GM23338 (cell line): ENCODE measurements at regions not wholly inside any gene's neighbourhood (a gene's known extent, or its start where the extent isn't known, plus 50 kb on each side); places are given as distances from the start of the nearest gene placed in this dataset.

Source experiments
- ATAC-seq: fragments of 200-7000 bp; cut with Tn5 transposase; 3 replicates; pipeline ENCODE4 v1.9.1; 2020
- DNase-seq: peaks from one replicate; pipeline ENCODE4 v3.0.0-alpha.2; 2015; ENCODE audit warnings: low spot score
- H2AFZ ChIP-seq: fragments of 200-600 bp; sonication (generic); 2 replicates; pipeline ENCODE4 v1.8.0; 2016; ENCODE audit warnings: antibody characterized with exemption, mild to moderate bottlenecking, moderate library complexity
- H3F3A ChIP-seq: fragments of 200-600 bp; sonication (generic); replicated peaks from 2 replicates; pipeline ENCODE4 v1.8.0; 2017; ENCODE audit warnings: antibody characterized with exemption, mixed run types, low read depth
- H3K27ac ChIP-seq: fragments of 200-600 bp; sonication (generic); 2 replicates; pipeline ENCODE4 v1.6.1; 2016; ENCODE audit warnings: low read depth
- H3K27me3 ChIP-seq: fragments of 200-600 bp; sonication (generic); 2 replicates; pipeline ENCODE4 v1.8.0; 2016; ENCODE audit warnings: mild to moderate bottlenecking, mixed run types, moderate library complexity; ENCODE audit not compliant: insufficient read depth
- H3K36me3 ChIP-seq: fragments of 200-600 bp; sonication (generic); 2 replicates; pipeline ENCODE4 v1.8.0; 2016; ENCODE audit warnings: mild to moderate bottlenecking; ENCODE audit not compliant: insufficient read depth
- H3K4me1 ChIP-seq: fragments of 200-600 bp; sonication (generic); 2 replicates; pipeline ENCODE4 v1.8.0; 2016; ENCODE audit warnings: mild to moderate bottlenecking, moderate library complexity; ENCODE audit not compliant: insufficient read depth
- H3K4me2 ChIP-seq: fragments of 200-600 bp; sonication (generic); 2 replicates; pipeline ENCODE4 v1.7.1; 2017; ENCODE audit warnings: mixed run types
- H3K4me3 ChIP-seq: fragments of 200-600 bp; sonication (generic); 2 replicates; pipeline ENCODE4 v1.6.1; 2016; ENCODE audit warnings: mixed run types
- H3K79me2 ChIP-seq: fragments of 200-600 bp; sonication (generic); replicated peaks from 2 replicates; pipeline ENCODE4 v1.8.0; 2017; ENCODE audit warnings: mild to moderate bottlenecking; ENCODE audit not compliant: insufficient read depth
- H3K9me2 ChIP-seq: fragments of 200-600 bp; sonication (generic); 2 replicates; pipeline ENCODE4 v1.8.0; 2017; ENCODE audit not compliant: insufficient read depth
- H4K20me1 ChIP-seq: fragments of 200-600 bp; sonication (generic); replicated peaks from 2 replicates; pipeline ENCODE4 v1.8.0; 2017; ENCODE audit warnings: mild to moderate bottlenecking; ENCODE audit not compliant: insufficient read depth
- H3K27ac Mint-ChIP-seq: 2 replicates; pipeline ENCODE4 v1.8.0; 2020; ENCODE audit warnings: inconsistent platforms, mild to moderate bottlenecking, moderate library complexity, mixed read lengths
- H3K27me3 Mint-ChIP-seq: 3 replicates; pipeline ENCODE4 v1.8.0; 2022; ENCODE audit warnings: low read depth, mild to moderate bottlenecking, moderate library complexity, mixed read lengths, inconsistent platforms; ENCODE audit not compliant: insufficient read depth, poor library complexity
- H3K36me3 Mint-ChIP-seq: 3 replicates; pipeline ENCODE4 v1.8.0; 2021; ENCODE audit warnings: low read depth, mild to moderate bottlenecking, inconsistent platforms, moderate library complexity, mixed read lengths
- H3K4me1 Mint-ChIP-seq: 3 replicates; pipeline ENCODE4 v1.8.0; 2020; ENCODE audit warnings: mild to moderate bottlenecking, inconsistent platforms, mixed read lengths
- H3K4me3 Mint-ChIP-seq: 3 replicates; pipeline ENCODE4 v1.8.0; 2021; ENCODE audit warnings: moderate library complexity, mild to moderate bottlenecking, inconsistent platforms, mixed read lengths
- H3K9me3 Mint-ChIP-seq: 3 replicates; pipeline ENCODE4 v1.8.0; 2020; ENCODE audit warnings: moderate library complexity, mild to moderate bottlenecking, inconsistent platforms, mixed read lengths
- CREB1 ChIP-seq: fragments of 250-450 bp; sonication (Bioruptor Pico); IDR thresholded peaks from 2 replicates; pipeline ENCODE4 v1.5.0; 2020; ENCODE audit warnings: low read depth, mild to moderate bottlenecking, moderate library complexity
- EZH2 ChIP-seq: fragments of 200-600 bp; sonication (generic); IDR thresholded peaks from one replicate; pipeline ENCODE4 v1.8.0; 2017; ENCODE audit warnings: antibody characterized with exemption, mild to moderate bottlenecking, low read depth; ENCODE audit not compliant: unreplicated experiment
- EZH2phosphoT487 ChIP-seq: fragments of 200-600 bp; sonication (generic); IDR thresholded peaks from one replicate; pipeline ENCODE4 v1.8.1; 2018; ENCODE audit warnings: antibody characterized with exemption; ENCODE audit not compliant: unreplicated experiment
- JUNB ChIP-seq: IDR thresholded peaks from one replicate; pipeline ENCODE4 v1.6.1; 2016; ENCODE audit warnings: antibody characterized with exemption; ENCODE audit not compliant: unreplicated experiment
- POLR2AphosphoS5 ChIP-seq: IDR thresholded peaks from 2 replicates; pipeline ENCODE4 v1.6.1; 2016; ENCODE audit warnings: antibody characterized with exemption, low read depth
- STAT1 ChIP-seq: IDR thresholded peaks from one replicate; pipeline ENCODE4 v1.6.1; 2016; ENCODE audit warnings: antibody characterized with exemption; ENCODE audit not compliant: unreplicated experiment
- ZNF114 ChIP-seq: fragments of 250-450 bp; sonication (Bioruptor Pico); IDR thresholded peaks from 2 replicates; pipeline ENCODE4 v1.5.0; 2020; ENCODE audit warnings: mild to moderate bottlenecking, moderate library complexity
- TF ChIP-seq, protein P1 (sequence below): fragments of 250-450 bp; sonication (Bioruptor Pico); IDR thresholded peaks from 2 replicates; pipeline ENCODE4 v1.5.0; 2020; ENCODE audit warnings: mild to moderate bottlenecking, moderate library complexity
- TF ChIP-seq, protein P2 (sequence below), 2 experiments: fragments of 200-600 bp in 1 of 2; sonication (generic) in 1 of 2; conservative IDR thresholded peaks; 2 replicates each; pipeline versions ENCODE4 v1.5.1 to v1.6.1; 2016 to 2017; ENCODE audit warnings: antibody characterized with exemption in 2 of 2, low read depth in 2 of 2, mild to moderate bottlenecking in 2 of 2, moderate library complexity in 1 of 2
- TF ChIP-seq, protein P3 (sequence below): IDR thresholded peaks from one replicate; pipeline ENCODE4 v1.6.1; 2018; ENCODE audit warnings: antibody characterized with exemption; ENCODE audit not compliant: unreplicated experiment

DNA sequence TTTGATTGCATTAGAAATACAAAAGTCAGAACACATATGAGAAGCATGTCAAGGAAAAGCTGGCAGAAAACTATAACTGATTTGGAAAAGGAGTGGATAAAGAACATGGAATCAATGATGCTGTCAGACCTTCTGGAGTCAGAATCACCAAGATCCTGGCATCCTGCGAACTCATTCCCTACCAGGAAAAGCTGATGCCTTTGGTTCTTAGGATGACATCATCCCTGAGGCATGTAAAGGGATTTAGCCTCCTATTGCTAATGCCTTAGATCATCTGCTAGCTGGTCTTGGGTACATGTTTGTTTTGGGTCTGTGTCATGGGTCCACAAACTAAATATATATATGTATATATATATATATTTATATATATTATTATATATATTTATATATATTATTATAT is 680.7 kb downstream of the EPHA4 start:
- ATAC-seq (peak; percentile 70), DNase-seq (peak; percentile 63)
- H2AFZ ChIP-seq: no peak overlapping the region

More for the DNA sequence above, 680.7 kb downstream of the EPHA4 start:
- Histone ChIP-seq H3K9me2 (no peaks in the 10 kb centered on the region), H3F3A (no peaks in the 10 kb centered on the region), H4K20me1 (no peaks in the 10 kb centered on the region), H3K27ac (no peak overlapping the region), H3K79me2 (no peaks in the 10 kb centered on the region), H3K4me3 (no peak overlapping the region), H3K27me3 (no peaks in the 10 kb centered on the region), H3K36me3 (no peaks in the 10 kb centered on the region), H3K4me2 (no peak overlapping the region), H3K4me1 (peaks cover 18% of the 10 kb centered on the region; the same call in 1 of the 2 replicates)
- no peaks in the 10 kb centered on the region for H3K36me3 Mint-ChIP-seq
- TF ChIP-seq ZNF114 (no peak), POLR2AphosphoS5 (no peak), JUNB (no peak), STAT1 (no peak), CREB1 (CRISPR knock-in tag) (no peak), EZH2phosphoT487 (no peak), EZH2 (no peak)
- TF ChIP-seq, protein P1, sequence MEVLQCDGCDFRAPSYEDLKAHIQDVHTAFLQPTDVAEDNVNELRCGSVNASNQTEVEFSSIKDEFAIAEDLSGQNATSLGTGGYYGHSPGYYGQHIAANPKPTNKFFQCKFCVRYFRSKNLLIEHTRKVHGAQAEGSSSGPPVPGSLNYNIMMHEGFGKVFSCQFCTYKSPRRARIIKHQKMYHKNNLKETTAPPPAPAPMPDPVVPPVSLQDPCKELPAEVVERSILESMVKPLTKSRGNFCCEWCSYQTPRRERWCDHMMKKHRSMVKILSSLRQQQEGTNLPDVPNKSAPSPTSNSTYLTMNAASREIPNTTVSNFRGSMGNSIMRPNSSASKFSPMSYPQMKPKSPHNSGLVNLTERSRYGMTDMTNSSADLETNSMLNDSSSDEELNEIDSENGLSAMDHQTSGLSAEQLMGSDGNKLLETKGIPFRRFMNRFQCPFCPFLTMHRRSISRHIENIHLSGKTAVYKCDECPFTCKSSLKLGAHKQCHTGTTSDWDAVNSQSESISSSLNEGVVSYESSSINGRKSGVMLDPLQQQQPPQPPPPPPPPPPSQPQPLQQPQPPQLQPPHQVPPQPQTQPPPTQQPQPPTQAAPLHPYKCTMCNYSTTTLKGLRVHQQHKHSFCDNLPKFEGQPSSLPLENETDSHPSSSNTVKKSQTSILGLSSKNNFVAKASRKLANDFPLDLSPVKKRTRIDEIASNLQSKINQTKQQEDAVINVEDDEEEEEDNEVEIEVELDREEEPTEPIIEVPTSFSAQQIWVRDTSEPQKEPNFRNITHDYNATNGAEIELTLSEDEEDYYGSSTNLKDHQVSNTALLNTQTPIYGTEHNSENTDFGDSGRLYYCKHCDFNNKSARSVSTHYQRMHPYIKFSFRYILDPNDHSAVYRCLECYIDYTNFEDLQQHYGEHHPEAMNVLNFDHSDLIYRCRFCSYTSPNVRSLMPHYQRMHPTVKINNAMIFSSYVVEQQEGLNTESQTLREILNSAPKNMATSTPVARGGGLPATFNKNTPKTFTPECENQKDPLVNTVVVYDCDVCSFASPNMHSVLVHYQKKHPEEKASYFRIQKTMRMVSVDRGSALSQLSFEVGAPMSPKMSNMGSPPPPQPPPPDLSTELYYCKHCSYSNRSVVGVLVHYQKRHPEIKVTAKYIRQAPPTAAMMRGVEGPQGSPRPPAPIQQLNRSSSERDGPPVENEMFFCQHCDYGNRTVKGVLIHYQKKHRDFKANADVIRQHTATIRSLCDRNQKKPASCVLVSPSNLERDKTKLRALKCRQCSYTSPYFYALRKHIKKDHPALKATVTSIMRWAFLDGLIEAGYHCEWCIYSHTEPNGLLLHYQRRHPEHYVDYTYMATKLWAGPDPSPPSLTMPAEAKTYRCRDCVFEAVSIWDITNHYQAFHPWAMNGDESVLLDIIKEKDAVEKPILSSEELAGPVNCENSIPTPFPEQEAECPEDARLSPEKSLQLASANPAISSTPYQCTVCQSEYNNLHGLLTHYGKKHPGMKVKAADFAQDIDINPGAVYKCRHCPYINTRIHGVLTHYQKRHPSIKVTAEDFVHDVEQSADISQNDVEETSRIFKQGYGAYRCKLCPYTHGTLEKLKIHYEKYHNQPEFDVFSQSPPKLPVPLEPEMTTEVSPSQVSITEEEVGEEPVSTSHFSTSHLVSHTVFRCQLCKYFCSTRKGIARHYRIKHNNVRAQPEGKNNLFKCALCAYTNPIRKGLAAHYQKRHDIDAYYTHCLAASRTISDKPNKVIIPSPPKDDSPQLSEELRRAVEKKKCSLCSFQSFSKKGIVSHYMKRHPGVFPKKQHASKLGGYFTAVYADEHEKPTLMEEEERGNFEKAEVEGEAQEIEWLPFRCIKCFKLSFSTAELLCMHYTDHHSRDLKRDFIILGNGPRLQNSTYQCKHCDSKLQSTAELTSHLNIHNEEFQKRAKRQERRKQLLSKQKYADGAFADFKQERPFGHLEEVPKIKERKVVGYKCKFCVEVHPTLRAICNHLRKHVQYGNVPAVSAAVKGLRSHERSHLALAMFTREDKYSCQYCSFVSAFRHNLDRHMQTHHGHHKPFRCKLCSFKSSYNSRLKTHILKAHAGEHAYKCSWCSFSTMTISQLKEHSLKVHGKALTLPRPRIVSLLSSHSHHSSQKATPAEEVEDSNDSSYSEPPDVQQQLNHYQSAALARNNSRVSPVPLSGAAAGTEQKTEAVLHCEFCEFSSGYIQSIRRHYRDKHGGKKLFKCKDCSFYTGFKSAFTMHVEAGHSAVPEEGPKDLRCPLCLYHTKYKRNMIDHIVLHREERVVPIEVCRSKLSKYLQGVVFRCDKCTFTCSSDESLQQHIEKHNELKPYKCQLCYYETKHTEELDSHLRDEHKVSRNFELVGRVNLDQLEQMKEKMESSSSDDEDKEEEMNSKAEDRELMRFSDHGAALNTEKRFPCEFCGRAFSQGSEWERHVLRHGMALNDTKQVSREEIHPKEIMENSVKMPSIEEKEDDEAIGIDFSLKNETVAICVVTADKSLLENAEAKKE (CRISPR knock-in tag): no peak
- TF ChIP-seq, protein P2, sequence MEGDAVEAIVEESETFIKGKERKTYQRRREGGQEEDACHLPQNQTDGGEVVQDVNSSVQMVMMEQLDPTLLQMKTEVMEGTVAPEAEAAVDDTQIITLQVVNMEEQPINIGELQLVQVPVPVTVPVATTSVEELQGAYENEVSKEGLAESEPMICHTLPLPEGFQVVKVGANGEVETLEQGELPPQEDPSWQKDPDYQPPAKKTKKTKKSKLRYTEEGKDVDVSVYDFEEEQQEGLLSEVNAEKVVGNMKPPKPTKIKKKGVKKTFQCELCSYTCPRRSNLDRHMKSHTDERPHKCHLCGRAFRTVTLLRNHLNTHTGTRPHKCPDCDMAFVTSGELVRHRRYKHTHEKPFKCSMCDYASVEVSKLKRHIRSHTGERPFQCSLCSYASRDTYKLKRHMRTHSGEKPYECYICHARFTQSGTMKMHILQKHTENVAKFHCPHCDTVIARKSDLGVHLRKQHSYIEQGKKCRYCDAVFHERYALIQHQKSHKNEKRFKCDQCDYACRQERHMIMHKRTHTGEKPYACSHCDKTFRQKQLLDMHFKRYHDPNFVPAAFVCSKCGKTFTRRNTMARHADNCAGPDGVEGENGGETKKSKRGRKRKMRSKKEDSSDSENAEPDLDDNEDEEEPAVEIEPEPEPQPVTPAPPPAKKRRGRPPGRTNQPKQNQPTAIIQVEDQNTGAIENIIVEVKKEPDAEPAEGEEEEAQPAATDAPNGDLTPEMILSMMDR (conservative IDR thresholded peaks at IDR 0.05; ENCODE audit: low read depth in 2 of 2): no peak
- TF ChIP-seq, protein P3, sequence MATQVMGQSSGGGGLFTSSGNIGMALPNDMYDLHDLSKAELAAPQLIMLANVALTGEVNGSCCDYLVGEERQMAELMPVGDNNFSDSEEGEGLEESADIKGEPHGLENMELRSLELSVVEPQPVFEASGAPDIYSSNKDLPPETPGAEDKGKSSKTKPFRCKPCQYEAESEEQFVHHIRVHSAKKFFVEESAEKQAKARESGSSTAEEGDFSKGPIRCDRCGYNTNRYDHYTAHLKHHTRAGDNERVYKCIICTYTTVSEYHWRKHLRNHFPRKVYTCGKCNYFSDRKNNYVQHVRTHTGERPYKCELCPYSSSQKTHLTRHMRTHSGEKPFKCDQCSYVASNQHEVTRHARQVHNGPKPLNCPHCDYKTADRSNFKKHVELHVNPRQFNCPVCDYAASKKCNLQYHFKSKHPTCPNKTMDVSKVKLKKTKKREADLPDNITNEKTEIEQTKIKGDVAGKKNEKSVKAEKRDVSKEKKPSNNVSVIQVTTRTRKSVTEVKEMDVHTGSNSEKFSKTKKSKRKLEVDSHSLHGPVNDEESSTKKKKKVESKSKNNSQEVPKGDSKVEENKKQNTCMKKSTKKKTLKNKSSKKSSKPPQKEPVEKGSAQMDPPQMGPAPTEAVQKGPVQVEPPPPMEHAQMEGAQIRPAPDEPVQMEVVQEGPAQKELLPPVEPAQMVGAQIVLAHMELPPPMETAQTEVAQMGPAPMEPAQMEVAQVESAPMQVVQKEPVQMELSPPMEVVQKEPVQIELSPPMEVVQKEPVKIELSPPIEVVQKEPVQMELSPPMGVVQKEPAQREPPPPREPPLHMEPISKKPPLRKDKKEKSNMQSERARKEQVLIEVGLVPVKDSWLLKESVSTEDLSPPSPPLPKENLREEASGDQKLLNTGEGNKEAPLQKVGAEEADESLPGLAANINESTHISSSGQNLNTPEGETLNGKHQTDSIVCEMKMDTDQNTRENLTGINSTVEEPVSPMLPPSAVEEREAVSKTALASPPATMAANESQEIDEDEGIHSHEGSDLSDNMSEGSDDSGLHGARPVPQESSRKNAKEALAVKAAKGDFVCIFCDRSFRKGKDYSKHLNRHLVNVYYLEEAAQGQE: no peak
- H3K9me3 Mint-ChIP-seq: no peaks in the 10 kb centered on the region
- no peak overlapping the region for H3K4me3 Mint-ChIP-seq
- no peaks in the 10 kb centered on the region for H3K27me3 Mint-ChIP-seq
- H3K27ac Mint-ChIP-seq: no peak overlapping the region
- H3K4me1 Mint-ChIP-seq: peaks cover 27% of the 10 kb centered on the region
